ENCODE measurements at regions not wholly inside any gene's neighbourhood (a gene's known extent, or its start where the extent isn't known, plus 50 kb on each side); places are given as distances from the start of the nearest gene placed in this dataset.
"Not testable (repeated sequence)": the region's sequence is repeated elsewhere in the genome, so short reads cannot be mapped to it uniquely, and the experiment has no call there.

DNA sequence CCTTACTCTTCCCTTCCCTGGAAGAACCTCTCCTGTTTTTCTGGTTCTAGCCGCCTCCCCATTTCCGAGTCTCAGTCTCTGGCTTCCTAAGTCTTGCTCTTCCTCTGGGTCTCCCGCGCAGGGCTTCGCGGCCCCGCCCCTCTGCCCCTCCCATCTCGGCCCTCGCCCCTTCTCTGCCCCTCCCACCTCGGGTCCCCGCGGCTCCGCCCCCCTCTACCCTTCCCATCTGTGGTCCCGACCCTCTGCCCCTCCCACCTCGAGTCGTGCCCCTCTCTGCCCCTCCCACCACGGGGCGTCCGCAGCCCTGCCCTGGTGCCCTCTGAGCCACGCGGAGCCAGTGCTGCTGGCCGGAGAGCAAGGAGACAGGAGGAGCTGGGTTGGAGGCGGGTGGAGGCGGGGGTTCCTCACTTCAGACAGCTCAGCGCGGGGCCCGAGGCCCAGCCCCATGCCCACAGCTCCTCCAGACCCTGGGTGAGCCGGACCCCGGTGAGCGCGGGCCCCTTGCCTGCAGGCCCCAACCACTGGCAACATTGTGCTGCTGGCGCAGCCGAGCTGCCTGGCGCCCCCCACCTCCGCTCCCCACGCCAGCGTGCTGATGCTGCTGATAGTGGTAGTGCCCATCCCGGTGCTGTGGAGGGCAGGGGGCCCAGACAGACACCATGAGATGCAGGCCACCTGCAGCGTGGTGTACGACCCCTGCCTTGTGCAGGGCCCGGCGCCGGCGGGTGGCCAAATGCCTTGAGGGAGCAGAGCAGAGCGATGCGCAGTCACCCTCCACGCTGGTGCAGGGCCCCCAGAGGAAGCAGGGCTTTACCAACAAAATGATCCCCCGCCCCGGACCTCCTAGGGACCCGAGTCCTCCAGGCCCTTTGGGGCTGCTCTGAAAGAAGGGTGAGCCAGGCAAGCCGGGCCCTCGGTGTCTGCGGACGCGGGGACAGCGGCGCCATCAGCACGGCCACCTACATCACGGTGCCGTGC lies 2115.3 kb downstream of the TP53TG3F start:
- no peak for DNase-seq (ENCODE audit: low read depth)

DNA sequence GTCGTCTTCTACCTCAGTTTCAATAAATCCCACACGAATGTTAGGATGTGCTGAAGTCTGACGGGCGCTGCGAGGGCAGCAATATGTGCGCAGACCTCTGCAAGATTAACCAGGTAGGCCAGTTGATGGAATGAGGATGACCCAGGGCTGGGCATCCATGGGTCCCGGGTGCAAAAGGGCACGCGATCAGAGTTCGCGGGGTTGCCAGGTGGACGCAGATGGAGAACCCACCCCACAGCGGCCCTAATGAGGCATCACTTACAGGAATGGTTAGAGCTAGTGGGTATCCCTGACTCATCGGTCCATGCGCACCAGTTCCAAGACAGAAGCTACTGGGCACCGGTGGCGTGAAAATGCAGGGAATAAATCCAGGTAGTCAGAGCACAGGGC lies 2116.0 kb downstream of the TP53TG3F start:
- DNase-seq (ENCODE audit: low read depth): no peak

DNA sequence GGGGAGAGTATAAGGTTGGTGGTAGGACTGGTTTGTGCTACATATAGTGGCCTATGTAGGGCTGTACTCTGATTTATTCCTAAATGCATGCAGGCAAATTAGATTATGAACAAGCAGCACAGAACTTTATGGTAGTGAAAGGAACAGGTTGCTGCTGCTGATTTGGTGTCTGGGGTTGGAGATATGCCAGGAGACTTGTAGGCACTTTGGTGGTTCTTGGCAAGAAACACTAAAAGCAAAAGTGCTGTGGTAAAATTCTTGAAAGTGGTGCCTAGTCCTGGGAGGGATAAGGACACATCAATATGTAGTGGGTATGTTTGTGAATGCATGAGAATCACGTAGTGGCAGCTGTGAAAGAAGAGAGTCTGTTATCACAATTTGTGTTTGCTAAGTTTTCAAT lies 2126.0 kb downstream of the TP53TG3F start:
- DNase-seq (ENCODE audit: low read depth): no peak

DNA sequence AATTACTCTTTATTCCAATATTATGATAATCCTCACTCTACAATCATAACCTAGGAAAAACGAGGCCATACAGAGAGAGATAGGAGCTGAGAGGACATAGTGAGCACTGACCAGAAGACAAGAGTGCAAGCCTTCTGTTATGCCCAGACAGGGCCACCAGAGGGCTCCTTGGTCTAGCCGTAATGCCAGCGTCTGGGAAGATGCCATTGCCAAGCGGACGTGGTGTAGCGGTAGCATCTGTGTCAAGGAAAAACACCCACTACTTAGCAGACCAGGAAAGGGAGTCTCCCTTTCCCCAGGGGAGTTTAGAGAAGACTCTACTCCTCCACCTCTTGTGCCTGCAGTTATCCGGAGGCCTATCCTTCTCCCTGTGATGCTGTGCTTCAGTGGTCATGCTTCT lies 2131.5 kb downstream of the TP53TG3F start:
- DNase-seq (ENCODE audit: low read depth): not testable (repeated sequence)

DNA sequence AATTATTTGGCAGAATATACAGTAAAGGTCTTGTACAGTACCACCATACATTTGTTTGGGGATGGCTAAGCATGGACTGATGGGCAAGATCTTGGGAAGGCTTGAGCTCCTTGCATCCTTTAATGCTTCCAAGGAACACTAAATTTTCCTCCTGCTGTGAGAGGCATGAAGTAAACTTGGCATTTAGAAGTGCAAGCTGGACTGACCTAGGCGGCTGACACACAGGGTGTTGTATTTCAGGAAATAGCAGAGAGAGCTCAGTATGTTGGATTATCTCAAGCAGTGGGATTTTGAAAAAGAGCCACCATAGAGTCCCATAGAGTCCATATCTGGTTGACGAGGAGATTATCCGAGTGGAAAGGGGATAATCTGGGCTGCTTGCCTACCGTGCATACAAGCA lies 2137.1 kb downstream of the TP53TG3F start:
- DNase-seq (ENCODE audit: low read depth): no peak

- no peak for DNase-seq (ENCODE audit: low read depth)
Observed at GRCh38 chr16:35598696-35599332, 2139.4 kb downstream of the TP53TG3F start.

- DNase-seq (ENCODE audit: low read depth): no peak
Observed at GRCh38 chr16:35599429-35600160, 2140.2 kb downstream of the TP53TG3F start.

GRCh38 chr16:35600161-35600555 lies 2140.7 kb downstream of the TP53TG3F start:
- not testable (repeated sequence) for DNase-seq (ENCODE audit: low read depth)

- DNase-seq (ENCODE audit: low read depth): no peak
Observed at GRCh38 chr16:35602116-35602515, 2142.7 kb downstream of the TP53TG3F start.

- not testable (repeated sequence) for DNase-seq (ENCODE audit: low read depth)
Observed at GRCh38 chr16:35603371-35603770, 2144.0 kb downstream of the TP53TG3F start.

- no peak for DNase-seq (ENCODE audit: low read depth)
Observed at GRCh38 chr16:35605921-35606320, 2146.5 kb downstream of the TP53TG3F start.

DNA sequence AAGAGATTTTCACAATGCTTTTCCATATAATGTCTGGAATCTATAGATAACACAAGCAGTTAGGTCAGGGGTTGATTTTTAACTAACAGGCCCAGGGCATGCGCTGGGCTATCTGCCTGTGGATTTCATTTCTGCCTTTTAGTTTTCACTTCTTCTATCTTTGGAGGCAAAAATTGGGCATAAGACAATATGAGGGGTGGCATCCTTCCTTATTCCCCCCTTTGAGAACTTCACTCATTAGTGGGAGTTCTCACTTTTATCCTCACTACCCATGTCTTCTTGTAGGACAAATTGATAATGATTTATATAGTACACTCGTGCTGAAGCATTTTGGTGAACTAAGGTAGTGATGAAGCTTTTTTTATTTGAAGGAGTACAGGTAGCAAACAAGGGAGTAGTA lies 2155.5 kb downstream of the TP53TG3F start:
- DNase-seq (ENCODE audit: low read depth): peak; percentile 0

- not testable (repeated sequence) for DNase-seq (ENCODE audit: low read depth)
Observed at GRCh38 chr16:35619176-35619575, 2159.8 kb downstream of the TP53TG3F start.

DNA sequence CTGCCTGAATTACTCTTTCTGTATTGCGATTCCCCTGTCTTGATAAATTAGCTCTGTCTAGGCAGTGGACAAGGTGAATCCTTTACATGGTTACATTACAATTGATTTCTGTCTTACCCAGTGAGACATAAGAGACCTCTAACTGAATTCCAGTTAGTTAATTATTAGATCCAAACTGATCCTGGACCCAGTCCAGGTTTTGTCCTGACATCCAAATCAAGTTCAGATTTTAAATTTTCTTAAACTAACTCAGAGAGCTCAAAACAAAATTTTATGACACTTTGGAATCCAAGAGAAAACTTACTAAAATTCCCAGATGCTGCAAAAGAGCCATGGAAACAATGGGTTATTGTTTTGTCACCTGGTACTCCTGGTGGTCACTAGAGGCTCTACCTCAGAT lies 2166.6 kb downstream of the TP53TG3F start:
- no peak for DNase-seq (ENCODE audit: low read depth)

GRCh38 chr16:35628976-35629375 lies 2169.6 kb downstream of the TP53TG3F start:
- no peak for DNase-seq (ENCODE audit: low read depth)

GRCh38 chr16:35631261-35631945 lies 2172.0 kb downstream of the TP53TG3F start:
- no peak for DNase-seq (ENCODE audit: low read depth)

DNA sequence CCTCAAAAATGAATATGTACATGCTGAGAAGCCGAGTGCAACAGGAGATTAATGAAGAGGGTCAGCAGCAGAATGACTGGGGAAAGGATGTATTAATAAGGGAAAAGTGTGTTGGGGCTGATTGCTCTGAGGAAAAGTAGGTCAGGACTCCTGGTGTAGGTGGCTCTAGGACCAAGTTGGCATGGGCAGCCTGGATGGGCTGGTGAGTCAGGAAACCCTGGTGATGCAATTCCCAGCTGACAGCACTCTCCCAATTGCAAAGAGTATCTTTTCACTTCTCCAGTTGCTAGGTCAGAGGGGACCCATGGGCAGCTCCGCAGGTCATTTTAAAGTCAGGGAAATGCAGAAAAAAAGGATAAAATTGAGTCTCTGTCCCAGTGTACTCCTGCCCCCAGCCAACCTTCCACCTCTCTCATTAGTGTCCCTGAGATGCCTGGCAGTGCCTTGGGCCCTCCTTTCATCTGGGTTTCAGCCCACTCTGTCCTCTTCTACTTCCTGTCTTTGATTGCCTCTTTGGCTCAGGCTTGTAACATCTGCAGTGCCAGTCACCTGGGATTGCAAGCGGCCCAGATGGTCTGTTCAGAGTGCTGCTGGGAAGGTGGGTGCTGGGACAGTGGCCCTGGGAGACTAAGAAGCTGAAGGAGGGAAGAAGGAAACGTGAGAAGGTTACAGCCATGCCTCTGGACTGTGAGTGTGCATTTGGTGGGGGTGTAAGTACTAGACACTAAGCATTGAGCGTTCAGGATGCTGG lies 2177.2 kb downstream of the TP53TG3F start:
- no peak for DNase-seq (ENCODE audit: low read depth)

GRCh38 chr16:35637683-35638082 lies 2178.3 kb downstream of the TP53TG3F start:
- no peak for DNase-seq (ENCODE audit: low read depth)

DNA sequence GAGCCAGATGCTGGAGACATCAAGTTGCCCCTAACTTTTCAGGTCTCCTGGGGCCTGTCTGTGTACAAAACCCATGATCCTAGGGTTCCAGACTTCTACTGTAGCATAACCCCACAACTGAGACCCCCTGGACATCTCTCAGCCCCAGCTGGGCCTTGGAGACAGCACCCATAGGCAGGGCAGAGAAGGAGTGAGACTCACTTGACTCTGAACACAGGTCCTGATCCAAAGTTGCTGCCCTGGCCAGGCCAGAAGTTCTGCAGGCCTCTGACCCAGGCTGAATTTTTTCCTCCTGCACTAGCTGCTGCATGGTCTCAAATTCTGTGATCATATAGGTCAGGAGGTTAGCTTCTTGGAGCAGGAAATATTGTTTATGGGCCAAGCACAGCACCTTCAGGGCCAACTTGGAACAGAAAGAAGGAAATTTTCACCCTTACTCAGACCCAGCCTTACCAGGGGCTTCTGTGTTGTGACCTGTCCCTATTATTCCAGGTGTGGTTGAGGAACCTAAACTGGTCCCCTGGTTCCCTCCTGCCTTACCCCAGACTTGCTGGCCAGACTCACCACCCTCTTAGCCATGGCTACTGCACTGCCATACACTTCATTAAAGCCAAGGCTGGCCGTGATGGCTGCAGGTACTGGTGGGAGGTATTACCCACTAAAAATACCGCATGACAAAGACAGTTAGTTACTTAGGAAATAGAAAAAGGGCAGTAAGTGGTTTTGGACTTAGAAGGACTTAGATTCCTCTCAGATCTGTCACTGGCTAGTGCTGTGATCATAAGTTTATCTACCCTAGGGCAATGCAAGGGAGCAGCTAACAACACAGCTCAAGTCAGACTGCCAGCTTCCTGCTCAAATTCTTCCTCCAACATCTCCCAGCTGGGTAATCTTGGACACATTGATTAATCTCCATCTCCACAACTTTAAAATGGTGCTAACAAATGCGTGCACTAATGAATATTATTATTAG lies 2180.1 kb downstream of the TP53TG3F start:
- DNase-seq (ENCODE audit: low read depth): no peak

DNA sequence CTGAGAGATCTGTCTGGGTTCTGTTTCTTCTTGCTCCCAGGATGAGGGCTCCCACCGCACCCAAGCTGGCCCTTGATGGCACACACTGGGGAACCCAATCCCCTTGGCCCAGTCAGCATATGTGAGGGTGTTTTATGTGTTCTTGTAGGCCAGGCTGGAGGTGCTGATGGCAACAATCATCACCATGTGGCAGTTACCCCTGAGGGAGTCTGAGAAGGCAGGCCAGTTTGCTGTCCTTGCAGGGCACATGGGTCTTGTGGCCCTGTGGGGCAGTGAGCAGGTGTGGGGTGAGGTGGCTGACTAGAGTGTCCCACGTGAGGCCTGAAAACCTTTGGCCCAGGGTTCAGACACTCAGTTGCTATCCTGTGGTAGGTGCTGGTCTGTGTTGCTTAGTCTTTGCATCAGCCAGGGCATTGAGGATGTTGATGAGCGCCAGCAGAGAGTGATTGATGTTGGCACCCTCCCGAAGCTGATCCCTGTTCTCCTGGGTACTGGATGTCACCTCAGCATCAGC lies 2183.0 kb downstream of the TP53TG3F start:
- DNase-seq (ENCODE audit: low read depth): no peak
